Stimulated activated CD8-positive, alpha-beta memory T cell treated with anti-CD3 and anti-CD28 coated beads, Interleukin-7, amount 100 ng/mL, for 48 hours (primary cell): ENCODE measurements at regions not wholly inside any gene's neighbourhood (a gene's known extent, or its start where the extent isn't known, plus 50 kb on each side); places are given as distances from the start of the nearest gene placed in this dataset.
"Not testable (repeated sequence)": the region's sequence is repeated elsewhere in the genome, so short reads cannot be mapped to it uniquely, and the experiment has no call there.

Source experiments
- DNase-seq, 2 donors: peaks; one replicate each; pipeline ENCODE4 v3.0.0-alpha.2; 2020; ENCODE audit warnings: low read depth in 1 of 2; ENCODE audit errors: extremely low read depth in 1 of 2

- DNase-seq, result no peak
Measured at GRCh38 chr14:103259801-103260628, 74.0 kb upstream of the EIF5 start.

DNA sequence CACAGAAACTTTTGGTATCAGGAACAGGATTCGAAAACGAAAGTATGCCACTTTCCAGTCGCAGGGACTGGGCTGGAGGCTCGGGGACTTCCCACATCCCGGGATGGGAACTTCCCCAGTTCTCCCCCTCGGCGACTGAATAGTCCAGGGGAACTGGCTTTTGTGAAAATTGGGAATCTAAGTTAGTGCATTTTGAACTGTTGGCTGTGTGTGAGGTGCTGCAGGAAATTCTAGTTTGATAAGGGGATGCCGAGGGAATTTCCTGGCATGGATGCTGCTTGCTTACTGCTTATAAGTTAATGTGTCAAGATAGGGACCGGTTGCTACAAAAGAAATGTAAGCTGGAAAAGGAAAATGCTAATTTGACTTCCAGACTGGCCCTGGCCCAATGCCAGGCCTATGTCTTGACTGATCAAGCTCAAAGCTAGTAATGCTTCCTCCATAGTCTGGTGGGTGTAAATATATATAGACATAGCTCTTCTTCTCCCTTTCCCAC lies 73.4 kb upstream of the EIF5 start:
- no peak for DNase-seq

GRCh38 chr14:103267226-103267910 lies 66.7 kb upstream of the EIF5 start:
- no peak for DNase-seq

- DNase-seq, result no peak
Measured at GRCh38 chr14:103271189-103271588, 62.8 kb upstream of the EIF5 start.

GRCh38 chr14:103273145-103273744 lies 60.8 kb upstream of the EIF5 start:
- DNase-seq, result no peak

- DNase-seq, result no peak
Measured at GRCh38 chr14:103273745-103274615, 60.1 kb upstream of the EIF5 start.

GRCh38 chr14:103275000-103275399 lies 59.0 kb upstream of the EIF5 start:
- no peak for DNase-seq

DNA sequence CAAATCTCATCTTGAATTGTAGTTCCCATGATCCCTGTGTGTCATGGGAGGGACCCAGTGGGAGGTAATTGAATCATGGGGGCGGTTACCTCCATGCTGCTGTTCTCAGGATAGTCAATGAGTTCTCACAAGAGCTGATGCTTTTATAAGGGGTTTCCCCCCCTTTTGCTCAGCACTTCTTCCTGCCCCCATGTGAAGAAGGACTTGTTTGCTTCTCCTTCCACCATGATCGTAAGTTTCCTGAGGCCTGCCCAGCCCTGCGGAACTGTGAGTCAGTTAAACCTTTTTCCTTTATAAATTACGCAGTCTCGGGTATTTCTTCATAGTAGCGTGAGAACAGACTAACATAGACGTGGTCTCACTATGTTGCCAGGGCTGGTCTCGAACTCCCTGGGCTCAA lies 56.1 kb upstream of the EIF5 start:
- no peak for DNase-seq

DNA sequence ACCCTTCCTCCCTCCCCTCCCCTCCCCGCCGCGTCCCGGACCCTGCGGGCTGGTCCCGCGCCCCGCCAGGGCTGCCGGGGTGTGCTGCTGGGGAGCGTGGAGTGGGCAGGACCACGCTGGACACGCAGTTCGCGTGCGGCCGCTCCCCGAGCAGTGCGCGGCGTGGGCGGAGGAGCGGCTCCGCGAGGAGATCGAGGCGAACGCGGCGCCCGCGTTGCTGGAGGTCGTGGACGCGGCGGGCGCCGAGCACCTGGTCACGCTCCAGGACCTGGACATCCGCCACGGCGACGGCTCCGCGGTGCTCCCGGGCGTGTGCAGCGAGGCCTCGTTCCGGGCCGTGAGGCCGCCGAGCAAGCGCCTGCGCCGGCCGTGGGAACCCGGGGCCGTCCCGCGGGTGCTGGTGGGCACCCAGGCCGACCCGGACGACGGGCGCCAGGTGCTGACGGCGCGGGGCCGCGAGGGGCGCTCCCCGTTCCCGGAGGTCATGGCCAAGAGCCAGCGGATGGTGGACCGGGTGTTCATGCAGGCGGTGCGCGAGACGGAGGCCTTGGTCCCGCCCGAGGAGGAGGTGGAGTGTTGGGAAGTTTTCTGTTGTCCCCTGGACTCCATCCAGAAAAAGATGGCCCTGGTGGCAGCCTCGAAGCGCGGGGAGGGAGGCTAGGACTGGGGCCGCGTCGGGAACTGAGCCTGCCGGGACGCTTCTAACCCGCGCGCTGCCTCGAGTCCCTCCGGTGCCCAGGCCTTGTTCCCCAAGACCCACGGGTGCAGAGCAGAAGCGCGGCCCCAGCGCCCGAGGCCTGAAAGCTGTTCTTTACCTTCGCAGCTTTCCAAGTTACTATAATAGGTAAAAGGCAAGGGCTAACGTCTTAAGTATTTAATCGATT lies 54.7 kb upstream of the EIF5 start:
- DNase-seq, result no peak

DNA sequence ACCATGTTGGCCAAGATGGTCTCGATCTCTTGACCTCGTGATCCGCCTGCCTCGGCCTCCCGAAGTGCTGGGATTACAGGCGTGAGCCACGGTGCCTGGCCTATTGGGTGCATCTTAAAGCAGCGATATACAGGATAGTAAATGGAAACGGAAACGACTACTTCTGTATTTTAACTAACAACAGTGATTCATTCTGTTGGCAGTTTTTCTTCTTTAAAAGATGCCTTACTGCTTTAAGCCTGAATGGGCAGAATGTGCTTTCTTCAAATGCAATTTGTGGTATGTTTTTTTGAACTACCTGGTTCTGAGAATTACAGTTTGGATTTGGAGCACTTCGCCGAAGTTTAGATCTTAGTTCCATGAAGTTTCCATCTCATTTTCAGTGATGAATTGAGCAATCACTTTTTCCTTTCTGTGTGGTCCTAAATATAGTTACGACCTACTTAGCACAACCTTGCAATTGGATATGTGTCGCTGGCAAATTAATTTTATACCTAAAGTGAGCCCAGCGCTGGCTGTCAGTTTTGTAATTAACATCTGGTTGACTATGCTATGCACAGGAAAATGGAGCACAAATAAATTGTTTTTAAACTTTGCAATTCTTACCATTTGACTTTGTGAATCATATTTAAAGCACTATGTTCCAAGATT lies 53.6 kb upstream of the EIF5 start:
- DNase-seq, result no peak

DNA sequence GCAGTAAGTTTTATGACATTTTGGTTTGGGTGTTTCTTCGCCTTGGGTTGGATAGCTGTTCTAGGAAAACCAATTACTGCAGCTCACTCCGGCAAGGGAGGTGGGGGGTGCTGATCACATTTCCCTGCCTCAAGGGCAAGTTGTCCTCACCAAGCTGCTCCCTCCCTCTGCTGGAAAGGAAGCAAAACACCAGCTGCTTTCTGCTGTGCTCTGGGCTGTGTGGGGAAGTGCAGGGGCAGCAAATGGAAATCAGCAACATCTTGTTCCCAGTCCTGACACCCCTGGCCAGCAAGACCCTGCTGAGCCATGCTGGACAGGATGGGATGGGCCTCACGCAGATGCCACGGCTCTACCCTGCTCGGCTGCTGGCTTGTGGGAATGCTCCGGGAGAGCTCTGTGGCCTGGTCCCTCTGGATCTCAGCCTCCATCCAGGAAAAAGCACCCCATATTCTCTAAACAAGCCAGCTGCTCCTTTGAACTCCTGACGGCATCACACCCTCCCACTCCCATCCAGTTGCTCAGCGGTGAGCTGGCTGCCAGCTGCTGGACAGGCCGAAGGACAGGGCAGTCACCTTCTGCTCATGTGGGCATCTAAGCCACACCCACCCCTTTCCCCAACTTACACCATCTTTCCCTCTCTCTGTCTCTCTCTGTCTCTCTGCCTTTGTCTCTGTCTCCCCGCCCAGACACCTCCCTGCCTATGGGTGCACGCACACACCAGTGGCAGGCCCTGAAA lies 52.4 kb upstream of the EIF5 start:
- no peak for DNase-seq

- DNase-seq, result not testable (repeated sequence)
Measured at GRCh38 chr14:103282309-103282708, 51.7 kb upstream of the EIF5 start.

- no peak for DNase-seq
Measured at GRCh38 chr14:103282932-103283331, 51.1 kb upstream of the EIF5 start.

GRCh38 chr14:103283916-103284315 lies 50.1 kb upstream of the EIF5 start:
- DNase-seq, result no peak
